Activated naive CD4-positive, alpha-beta T cell (primary cell): ENCODE measurements at regions not wholly inside any gene's neighbourhood (a gene's known extent, or its start where the extent isn't known, plus 50 kb on each side); places are given as distances from the start of the nearest gene placed in this dataset.

ENCODE experiments used
- DNase-seq, 4 experiments: peaks; one replicate each; lab custom pipeline; 2025; lab: John Stamatoyannopoulos, UW

DNA sequence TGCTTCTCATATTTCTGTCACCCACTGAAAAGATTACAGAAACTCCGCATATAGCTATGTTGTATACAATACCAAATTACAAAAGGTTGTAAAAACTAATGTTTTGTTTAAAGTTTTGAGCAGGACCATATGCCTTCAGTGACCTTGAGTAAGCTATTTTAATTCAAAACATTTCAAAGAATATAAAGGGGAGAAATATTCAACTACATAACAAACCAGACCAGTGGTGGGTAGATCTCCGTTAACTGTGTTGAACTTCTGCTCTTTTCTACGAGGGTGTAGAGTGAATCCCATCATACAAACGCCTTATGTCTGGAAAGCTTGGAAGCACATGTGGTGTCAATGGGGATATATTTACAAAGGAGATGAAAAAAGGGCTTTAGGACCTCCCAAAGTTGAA, 68.4 kb upstream of the NR2F2 start:
- no peak for DNase-seq

GRCh38 chr15:96262549-96263489, 67.7 kb upstream of the NR2F2 start:
- DNase-seq = no peak

DNA sequence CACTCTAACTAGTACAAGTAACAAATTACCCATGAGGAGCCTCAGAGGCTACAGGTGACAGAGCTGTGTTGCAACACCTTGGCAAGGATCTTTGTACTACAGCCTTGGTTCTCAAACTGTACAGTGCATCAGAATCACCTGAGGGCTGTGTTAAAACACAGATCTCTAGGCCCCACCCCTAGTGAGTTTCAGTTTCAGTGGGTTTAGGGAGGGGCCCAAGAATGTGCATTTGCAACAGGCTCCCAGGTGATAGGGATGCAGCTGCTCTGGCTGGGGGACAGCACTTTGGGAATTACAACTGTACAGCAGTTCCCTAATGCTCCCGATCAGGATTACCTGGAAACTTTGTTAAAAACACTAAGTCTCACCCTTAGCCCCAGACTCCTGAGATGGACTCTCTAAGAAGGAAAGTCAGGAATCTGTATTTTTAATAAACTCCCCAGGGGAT, 66.1 kb upstream of the NR2F2 start:
- DNase-seq = no peak

DNA sequence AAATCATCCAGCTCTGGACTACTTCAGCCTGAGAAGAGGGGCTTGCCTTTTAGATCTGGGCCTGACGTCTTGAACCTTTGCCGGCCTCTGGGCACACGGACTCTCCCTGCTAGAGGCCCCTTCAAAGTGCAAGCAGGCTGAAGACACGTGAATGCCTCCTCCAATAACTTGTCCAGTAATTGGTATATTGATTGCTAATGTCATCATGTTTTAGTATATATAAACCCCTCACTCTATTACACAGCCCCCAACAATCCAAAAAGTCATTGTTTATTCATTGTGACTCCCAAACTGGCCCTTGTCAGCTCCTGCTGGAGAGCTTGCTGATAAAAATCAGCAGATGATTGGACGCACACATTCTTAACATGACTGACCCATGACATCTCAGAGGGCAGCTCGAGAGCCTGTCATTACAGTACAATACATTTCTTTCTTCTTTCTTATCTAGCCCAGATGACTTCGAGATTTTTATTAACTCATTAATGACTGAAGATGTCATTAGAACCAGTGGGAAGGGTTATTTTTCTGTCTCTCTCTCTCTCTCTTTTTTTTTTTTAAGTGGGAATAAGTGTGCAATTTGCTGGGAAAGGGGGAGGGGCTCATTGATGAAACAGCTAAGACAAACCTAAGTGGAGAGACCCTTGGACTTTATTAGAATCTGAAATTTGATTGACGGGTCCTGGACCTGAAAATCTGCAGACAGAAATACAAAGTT, 65.5 kb upstream of the NR2F2 start:
- no peak for DNase-seq

GRCh38 chr15:96266456-96266855, 64.0 kb upstream of the NR2F2 start:
- DNase-seq = no peak

DNA sequence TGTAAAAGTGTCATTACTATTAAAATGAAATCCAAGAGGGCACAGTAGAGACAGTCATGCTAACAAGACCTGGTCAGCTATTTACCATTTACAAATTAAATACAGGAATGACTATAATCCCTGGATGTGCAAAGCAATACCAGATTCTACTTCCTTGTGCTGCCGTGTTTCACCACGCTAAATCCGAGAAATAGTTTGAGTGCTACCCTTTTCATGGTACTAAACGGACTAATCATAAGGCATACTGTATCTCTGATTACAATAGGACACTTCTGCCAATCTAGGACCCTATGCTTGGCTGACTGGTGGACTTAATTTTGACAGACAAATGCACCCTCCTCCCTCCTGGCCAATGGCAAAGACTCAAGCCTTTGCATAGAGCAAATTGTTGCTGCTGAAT, 63.0 kb upstream of the NR2F2 start:
- no peak for DNase-seq

- DNase-seq = no peak
These were observed 61.9 kb upstream of the NR2F2 start for GRCh38 chr15:96268442-96269204.

DNA sequence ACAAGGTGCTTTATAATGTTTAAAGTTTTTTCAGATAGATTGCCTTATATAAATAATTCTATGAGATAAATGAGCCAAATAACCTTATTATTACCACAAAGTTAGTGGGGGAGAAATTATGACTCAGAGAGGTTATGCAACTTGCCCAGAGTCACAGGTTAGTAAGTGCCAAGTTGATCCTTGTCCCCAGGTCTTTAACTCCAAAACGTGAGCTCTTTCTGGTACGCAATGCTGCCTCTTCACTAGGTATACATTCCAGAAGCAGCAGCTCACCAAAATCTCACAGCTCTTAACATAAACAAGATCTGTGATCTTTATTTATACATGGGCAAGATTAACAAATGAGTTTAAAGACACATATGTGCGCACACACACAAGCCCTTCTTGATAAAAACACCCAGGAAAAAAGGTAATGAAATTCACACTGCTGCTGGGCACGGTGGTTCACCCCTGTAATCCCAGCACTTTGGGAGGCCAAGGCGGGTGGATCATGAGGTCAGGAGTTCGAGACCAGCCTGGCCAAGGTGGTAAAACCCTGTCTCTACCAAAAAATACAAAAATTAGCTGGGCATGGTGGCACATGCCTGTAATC, 59.8 kb upstream of the NR2F2 start:
- DNase-seq = no peak

- DNase-seq = no peak
These were observed 58.1 kb upstream of the NR2F2 start for GRCh38 chr15:96272427-96272826.

GRCh38 chr15:96273317-96274086, 57.0 kb upstream of the NR2F2 start:
- no peak for DNase-seq

- DNase-seq = no peak
These were observed 56.4 kb upstream of the NR2F2 start for GRCh38 chr15:96274087-96274440.

DNA sequence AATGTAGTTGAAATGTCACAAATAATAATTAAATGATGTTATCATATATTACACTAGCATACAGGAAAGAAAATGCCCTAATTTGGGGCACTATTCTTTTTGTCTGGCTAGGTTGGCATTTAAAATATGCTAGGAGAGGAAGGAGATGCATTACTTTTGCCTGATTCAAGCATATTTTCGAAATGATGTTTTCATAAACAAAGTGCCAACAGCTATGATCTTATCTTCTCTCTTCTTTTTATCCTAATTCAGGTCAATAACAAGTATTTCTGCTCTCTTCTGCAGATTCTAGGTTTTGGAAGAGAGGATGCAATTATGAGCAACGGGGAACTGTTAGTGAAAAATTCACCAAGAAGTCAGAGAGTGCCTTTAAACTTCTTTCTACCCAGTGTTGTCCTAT, 55.8 kb upstream of the NR2F2 start:
- DNase-seq = no peak

DNA sequence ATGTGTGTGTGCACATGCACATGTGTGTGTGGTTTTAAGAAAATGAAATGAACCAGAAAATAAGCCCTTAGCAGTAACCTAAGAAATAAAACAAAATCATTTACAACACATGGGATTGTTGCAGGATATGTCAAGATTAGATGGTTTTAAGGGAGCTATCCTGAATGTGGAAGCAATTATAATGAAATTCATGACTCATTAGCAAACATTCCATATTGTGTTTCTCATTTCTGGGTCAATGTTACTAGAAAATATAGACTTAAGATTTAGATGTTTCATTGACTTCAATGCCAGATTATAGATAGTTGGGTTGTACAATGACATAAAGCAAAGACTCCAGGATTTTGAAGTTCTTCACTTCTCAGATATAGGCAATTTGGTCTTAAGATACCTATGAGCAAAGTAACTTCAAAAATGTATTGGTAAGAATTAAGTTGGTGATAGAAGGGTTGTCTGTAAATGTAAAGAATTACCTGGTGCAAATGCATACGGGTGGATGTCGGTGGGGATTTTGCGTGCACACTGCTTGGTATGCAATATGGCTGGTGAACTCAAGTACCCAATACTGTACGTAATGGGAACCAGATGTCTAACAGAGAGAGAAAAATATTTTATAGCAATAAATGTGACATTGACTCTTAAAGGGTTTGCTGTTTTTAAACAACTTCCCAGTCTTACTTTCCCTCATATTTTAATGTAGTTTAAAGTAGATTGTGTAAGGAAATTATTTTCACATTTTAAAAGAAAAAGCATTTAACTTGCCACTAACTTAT, 53.9 kb upstream of the NR2F2 start:
- DNase-seq = no peak
